HL-60 (cell line): ENCODE measurements at regions not wholly inside any gene's neighbourhood (a gene's known extent, or its start where the extent isn't known, plus 50 kb on each side); places are given as distances from the start of the nearest gene placed in this dataset.

Experiments used
- GABPA ChIP-seq: IDR thresholded peaks from 2 replicates; pipeline ENCODE4 v1.6.1; 2012; ENCODE audit warnings: low read depth
- POLR2AphosphoS5 ChIP-seq: IDR thresholded peaks from 2 replicates; pipeline ENCODE4 v1.6.1; 2012; ENCODE audit warnings: low read depth
- TF ChIP-seq, protein P1 (sequence below): IDR thresholded peaks from one replicate; pipeline ENCODE4 v1.5.1; 2011; ENCODE audit warnings: low read length, control low read depth, inconsistent platforms; ENCODE audit not compliant: insufficient read depth
- TF ChIP-seq, protein P2 (sequence below): IDR thresholded peaks from 2 replicates; pipeline ENCODE4 v1.6.1; 2012; ENCODE audit warnings: low read depth; ENCODE audit not compliant: insufficient replicate concordance

DNA sequence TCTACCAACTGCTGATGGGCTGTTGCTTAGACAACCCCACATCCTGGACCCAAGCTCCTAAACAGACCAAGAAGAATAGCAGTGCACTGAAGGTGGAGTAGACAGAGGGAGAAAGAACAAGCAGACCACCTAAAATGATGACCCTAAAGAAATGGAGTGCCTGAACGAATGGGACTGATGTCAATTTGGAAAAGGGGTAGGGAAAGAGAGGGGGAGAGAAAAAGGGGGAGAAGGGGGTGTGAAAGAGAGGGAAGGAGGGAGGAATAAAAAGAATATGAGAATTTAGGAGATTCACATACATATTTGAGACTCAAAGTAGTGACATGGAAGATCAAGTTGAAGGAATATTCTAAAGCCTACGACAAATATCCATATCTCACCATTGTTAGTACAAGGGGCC, 144.4 kb upstream of the DUSP10 start:
- TF ChIP-seq, protein P1, sequence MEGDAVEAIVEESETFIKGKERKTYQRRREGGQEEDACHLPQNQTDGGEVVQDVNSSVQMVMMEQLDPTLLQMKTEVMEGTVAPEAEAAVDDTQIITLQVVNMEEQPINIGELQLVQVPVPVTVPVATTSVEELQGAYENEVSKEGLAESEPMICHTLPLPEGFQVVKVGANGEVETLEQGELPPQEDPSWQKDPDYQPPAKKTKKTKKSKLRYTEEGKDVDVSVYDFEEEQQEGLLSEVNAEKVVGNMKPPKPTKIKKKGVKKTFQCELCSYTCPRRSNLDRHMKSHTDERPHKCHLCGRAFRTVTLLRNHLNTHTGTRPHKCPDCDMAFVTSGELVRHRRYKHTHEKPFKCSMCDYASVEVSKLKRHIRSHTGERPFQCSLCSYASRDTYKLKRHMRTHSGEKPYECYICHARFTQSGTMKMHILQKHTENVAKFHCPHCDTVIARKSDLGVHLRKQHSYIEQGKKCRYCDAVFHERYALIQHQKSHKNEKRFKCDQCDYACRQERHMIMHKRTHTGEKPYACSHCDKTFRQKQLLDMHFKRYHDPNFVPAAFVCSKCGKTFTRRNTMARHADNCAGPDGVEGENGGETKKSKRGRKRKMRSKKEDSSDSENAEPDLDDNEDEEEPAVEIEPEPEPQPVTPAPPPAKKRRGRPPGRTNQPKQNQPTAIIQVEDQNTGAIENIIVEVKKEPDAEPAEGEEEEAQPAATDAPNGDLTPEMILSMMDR: no peak
- TF ChIP-seq GABPA (no peak), POLR2AphosphoS5 (no peak)
- TF ChIP-seq, protein P2, sequence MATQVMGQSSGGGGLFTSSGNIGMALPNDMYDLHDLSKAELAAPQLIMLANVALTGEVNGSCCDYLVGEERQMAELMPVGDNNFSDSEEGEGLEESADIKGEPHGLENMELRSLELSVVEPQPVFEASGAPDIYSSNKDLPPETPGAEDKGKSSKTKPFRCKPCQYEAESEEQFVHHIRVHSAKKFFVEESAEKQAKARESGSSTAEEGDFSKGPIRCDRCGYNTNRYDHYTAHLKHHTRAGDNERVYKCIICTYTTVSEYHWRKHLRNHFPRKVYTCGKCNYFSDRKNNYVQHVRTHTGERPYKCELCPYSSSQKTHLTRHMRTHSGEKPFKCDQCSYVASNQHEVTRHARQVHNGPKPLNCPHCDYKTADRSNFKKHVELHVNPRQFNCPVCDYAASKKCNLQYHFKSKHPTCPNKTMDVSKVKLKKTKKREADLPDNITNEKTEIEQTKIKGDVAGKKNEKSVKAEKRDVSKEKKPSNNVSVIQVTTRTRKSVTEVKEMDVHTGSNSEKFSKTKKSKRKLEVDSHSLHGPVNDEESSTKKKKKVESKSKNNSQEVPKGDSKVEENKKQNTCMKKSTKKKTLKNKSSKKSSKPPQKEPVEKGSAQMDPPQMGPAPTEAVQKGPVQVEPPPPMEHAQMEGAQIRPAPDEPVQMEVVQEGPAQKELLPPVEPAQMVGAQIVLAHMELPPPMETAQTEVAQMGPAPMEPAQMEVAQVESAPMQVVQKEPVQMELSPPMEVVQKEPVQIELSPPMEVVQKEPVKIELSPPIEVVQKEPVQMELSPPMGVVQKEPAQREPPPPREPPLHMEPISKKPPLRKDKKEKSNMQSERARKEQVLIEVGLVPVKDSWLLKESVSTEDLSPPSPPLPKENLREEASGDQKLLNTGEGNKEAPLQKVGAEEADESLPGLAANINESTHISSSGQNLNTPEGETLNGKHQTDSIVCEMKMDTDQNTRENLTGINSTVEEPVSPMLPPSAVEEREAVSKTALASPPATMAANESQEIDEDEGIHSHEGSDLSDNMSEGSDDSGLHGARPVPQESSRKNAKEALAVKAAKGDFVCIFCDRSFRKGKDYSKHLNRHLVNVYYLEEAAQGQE: no peak
